MM.1S (cell line): ENCODE measurements at regions not wholly inside any gene's neighbourhood (a gene's known extent, or its start where the extent isn't known, plus 50 kb on each side); places are given as distances from the start of the nearest gene placed in this dataset.

ENCODE experiments used
- EZH2 ChIP-seq: fragments of 300-600 bp; sonication (generic); optimal IDR thresholded peaks from 2 replicates; pipeline ENCODE3; 2017; ENCODE audit warnings: low read depth, mild to moderate bottlenecking, antibody characterized with exemption, low read length, mixed read lengths
- EZH2phosphoT487 ChIP-seq: fragments of 300-600 bp; sonication (generic); IDR thresholded peaks from 2 replicates; pipeline ENCODE4 v1.6.1; 2018; ENCODE audit warnings: antibody characterized with exemption, low read length
- TF ChIP-seq, protein P1 (sequence below): fragments of 300-600 bp; sonication (generic); IDR thresholded peaks from 2 replicates; pipeline ENCODE4 v1.5.1; 2016; ENCODE audit warnings: antibody characterized with exemption, low read length, mixed read lengths

DNA sequence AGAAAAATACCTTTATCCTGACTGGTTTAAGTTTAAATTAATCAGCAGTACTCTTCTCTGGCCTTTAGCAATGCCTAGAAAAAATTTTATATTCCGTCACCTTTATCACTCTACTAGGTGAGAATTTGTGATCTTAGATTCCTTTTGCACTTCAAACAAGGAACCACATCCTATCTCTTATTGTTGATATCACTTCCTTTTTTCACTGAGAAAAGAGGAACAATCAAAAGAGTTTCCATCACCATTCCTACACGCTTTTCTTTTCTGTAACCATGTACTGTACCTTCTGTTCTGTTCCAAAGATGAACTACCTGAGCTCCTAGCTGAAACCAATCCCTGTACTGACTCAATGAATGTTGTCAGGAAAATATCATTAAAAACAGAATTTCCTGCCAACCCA lies 1379.0 kb upstream of the MIR17HG start:
- TF ChIP-seq EZH2phosphoT487 (no peak), EZH2 (no peak)
- TF ChIP-seq, protein P1, sequence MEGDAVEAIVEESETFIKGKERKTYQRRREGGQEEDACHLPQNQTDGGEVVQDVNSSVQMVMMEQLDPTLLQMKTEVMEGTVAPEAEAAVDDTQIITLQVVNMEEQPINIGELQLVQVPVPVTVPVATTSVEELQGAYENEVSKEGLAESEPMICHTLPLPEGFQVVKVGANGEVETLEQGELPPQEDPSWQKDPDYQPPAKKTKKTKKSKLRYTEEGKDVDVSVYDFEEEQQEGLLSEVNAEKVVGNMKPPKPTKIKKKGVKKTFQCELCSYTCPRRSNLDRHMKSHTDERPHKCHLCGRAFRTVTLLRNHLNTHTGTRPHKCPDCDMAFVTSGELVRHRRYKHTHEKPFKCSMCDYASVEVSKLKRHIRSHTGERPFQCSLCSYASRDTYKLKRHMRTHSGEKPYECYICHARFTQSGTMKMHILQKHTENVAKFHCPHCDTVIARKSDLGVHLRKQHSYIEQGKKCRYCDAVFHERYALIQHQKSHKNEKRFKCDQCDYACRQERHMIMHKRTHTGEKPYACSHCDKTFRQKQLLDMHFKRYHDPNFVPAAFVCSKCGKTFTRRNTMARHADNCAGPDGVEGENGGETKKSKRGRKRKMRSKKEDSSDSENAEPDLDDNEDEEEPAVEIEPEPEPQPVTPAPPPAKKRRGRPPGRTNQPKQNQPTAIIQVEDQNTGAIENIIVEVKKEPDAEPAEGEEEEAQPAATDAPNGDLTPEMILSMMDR = no peak
